A549 (cell line): ENCODE measurements at regions not wholly inside any gene's neighbourhood (a gene's known extent, or its start where the extent isn't known, plus 50 kb on each side); places are given as distances from the start of the nearest gene placed in this dataset.
A peak's percentile ranks its signal among the peaks of the same experiment; 100 is the strongest.

ENCODE experiments used
- ATAC-seq, 2 experiments: fragments of 200-7000 bp in 1 of 2; fragments of >200 bp in 1 of 2; cut with Nextera tagmentation in 1 of 2; cut with Tn5 transposase in 1 of 2; 3 replicates each; pipeline versions ENCODE4 v1.8.0 to v1.9.1; 2018 to 2020; ENCODE audit warnings: mild to moderate bottlenecking in 1 of 2, moderate library complexity in 1 of 2
- CTCF ChIA-PET: fragments of 300-600 bp; sonication (Branson Sonifier 250); formaldehyde crosslinking; extraction: SDS; loops from one replicate; lab custom pipeline; 2021; ENCODE audit warnings: antibody characterized with exemption, inconsistent platforms; lab: Yijun Ruan, JAX
- POLR2A ChIA-PET: fragments of 350-600 bp; formaldehyde crosslinking; extraction: SDS; loops from one replicate; lab custom pipeline; 2021; ENCODE audit warnings: antibody characterized with exemption, inconsistent platforms; lab: Yijun Ruan, JAX
- DNase-seq, 2 experiments: peaks; one replicate each; pipeline versions ENCODE4 v3.0.0 to v3.0.0-alpha.2; 2011 to 2016; ENCODE audit warnings: low read depth in 1 of 2, low spot score in 1 of 2
- FAIRE-seq: peaks from 2 replicates; lab custom pipeline; 2011; peaks lifted over from hg19 to GRCh38; lab: Jason Lieb, UNC
- H3K27ac ChIP-seq, 2 experiments: fragments of >200 bp; sonication (Bioruptor Twin); formaldehyde crosslinking; 3 replicates each; pipeline ENCODE4 v1.5.1; 2016 to 2017
- H3K4me1 ChIP-seq: fragments of >200 bp; sonication (Bioruptor Twin); formaldehyde crosslinking; 3 replicates; pipeline ENCODE4 v1.6.1; 2016
- H3K4me2 ChIP-seq: fragments of >200 bp; sonication (Bioruptor Twin); formaldehyde crosslinking; 3 replicates; pipeline ENCODE4 v1.6.1; 2016
- H3K4me3 ChIP-seq: fragments of >200 bp; sonication (Bioruptor Twin); formaldehyde crosslinking; 3 replicates; pipeline ENCODE4 v1.5.1; 2016
- H3K9me3 ChIP-seq: fragments of >200 bp; sonication (Bioruptor Twin); formaldehyde crosslinking; 3 replicates; pipeline ENCODE4 v1.6.1; 2016
- BHLHE40 ChIP-seq: IDR thresholded peaks from 2 replicates; pipeline ENCODE4 v1.6.1; 2012; ENCODE audit warnings: low read depth, low read length, inconsistent platforms
- CEBPB ChIP-seq, 2 experiments: fragments of >200 bp in 1 of 2; sonication (Bioruptor Twin) in 1 of 2; formaldehyde crosslinking in 1 of 2; IDR thresholded peaks; 2 replicates each; pipeline ENCODE4 v1.6.1; 2012 to 2016
- CHD2 ChIP-seq: fragments of 150-350 bp; IDR thresholded peaks from 2 replicates; pipeline ENCODE4 v1.6.1; 2014; ENCODE audit warnings: low read length; ENCODE audit not compliant: partially characterized antibody
- CHD4 ChIP-seq: fragments of 200-600 bp; sonication (generic); IDR thresholded peaks from 2 replicates; pipeline ENCODE4 v1.6.1; 2016; ENCODE audit warnings: antibody characterized with exemption, mild to moderate bottlenecking, borderline replicate concordance
- EHF ChIP-seq: fragments of 250-450 bp; sonication (Bioruptor Pico); IDR thresholded peaks from 2 replicates; pipeline ENCODE4 v1.5.0; 2020; ENCODE audit warnings: mild to moderate bottlenecking
- ELK1 ChIP-seq: fragments of 150-350 bp; IDR thresholded peaks from 2 replicates; pipeline ENCODE4 v1.6.1; 2014; ENCODE audit warnings: low read depth, mild to moderate bottlenecking, low read length
- EP300 ChIP-seq, 2 experiments: fragments of >200 bp; sonication (Bioruptor Twin); formaldehyde crosslinking; IDR thresholded peaks; 2 replicates in 1 of 2; 3 replicates in 1 of 2; pipeline ENCODE4 v1.6.1; 2016 to 2017
- GATA3 ChIP-seq: IDR thresholded peaks from 2 replicates; pipeline ENCODE4 v1.6.1; 2012; ENCODE audit warnings: borderline replicate concordance
- HDAC2 ChIP-seq: fragments of 200-600 bp; sonication (generic); IDR thresholded peaks from 2 replicates; pipeline ENCODE4 v1.6.1; 2016
- HOXB5 ChIP-seq: fragments of 250-450 bp; sonication (Bioruptor Pico); IDR thresholded peaks from 2 replicates; pipeline ENCODE4 v1.5.0; 2020; ENCODE audit warnings: mild to moderate bottlenecking, moderate library complexity
- JUN ChIP-seq, 2 experiments: fragments of >200 bp; sonication (Bioruptor Twin); formaldehyde crosslinking; IDR thresholded peaks; 2 replicates in 1 of 2; 3 replicates in 1 of 2; pipeline ENCODE4 v1.6.1; 2016 to 2017
- MAFK ChIP-seq: fragments of 450-650 bp; IDR thresholded peaks from 2 replicates; pipeline ENCODE4 v1.6.1; 2014; ENCODE audit not compliant: partially characterized antibody
- NFE2L2 ChIP-seq: fragments of 150-350 bp; conservative IDR thresholded peaks from 2 replicates; pipeline ENCODE4 v1.6.1; 2014; ENCODE audit warnings: low read length
- PBX3 ChIP-seq: IDR thresholded peaks from 2 replicates; pipeline ENCODE4 v1.6.1; 2012
- PHF8 ChIP-seq: fragments of 200-600 bp; sonication (generic); IDR thresholded peaks from 2 replicates; pipeline ENCODE4 v1.6.1; 2016; ENCODE audit warnings: low read depth, mild to moderate bottlenecking, antibody characterized with exemption, moderate library complexity, borderline replicate concordance
- POLR2AphosphoS2 ChIP-seq: conservative IDR thresholded peaks from 2 replicates; pipeline ENCODE4 v1.6.1; 2012; ENCODE audit warnings: low read length, improper control_type of control experiment, inconsistent platforms
- RARB ChIP-seq: fragments of 250-450 bp; sonication (Bioruptor Pico); IDR thresholded peaks from 2 replicates; pipeline ENCODE4 v1.8.0; 2021; ENCODE audit warnings: mild to moderate bottlenecking, moderate library complexity
- RNF2 ChIP-seq: fragments of 200-600 bp; sonication (generic); IDR thresholded peaks from 2 replicates; pipeline ENCODE4 v1.6.1; 2016; ENCODE audit warnings: low read depth, mild to moderate bottlenecking, antibody characterized with exemption, moderate library complexity, borderline replicate concordance
- ZFP36 ChIP-seq: fragments of 450-650 bp; IDR thresholded peaks from 2 replicates; pipeline ENCODE4 v1.6.1; 2014; ENCODE audit warnings: borderline replicate concordance; ENCODE audit not compliant: partially characterized antibody
- WGBS: methylation state at CpG from one replicate; pipeline ENCODE4 v1.1.6; 2017; ENCODE audit errors: missing lambda C conversion rate; 5-methylcytosine and 5-hydroxymethylcytosine counted together
- TF ChIP-seq, protein P1 (sequence below): fragments of 250-450 bp; sonication (Bioruptor Pico); IDR thresholded peaks from 2 replicates; pipeline ENCODE4 v1.5.0; 2021; ENCODE audit warnings: mild to moderate bottlenecking, moderate library complexity, borderline replicate concordance
- TF ChIP-seq, protein P2 (sequence below): fragments of 450-650 bp; IDR thresholded peaks from 2 replicates; pipeline ENCODE4 v1.6.1; 2014; ENCODE audit warnings: antibody characterized with exemption

DNA sequence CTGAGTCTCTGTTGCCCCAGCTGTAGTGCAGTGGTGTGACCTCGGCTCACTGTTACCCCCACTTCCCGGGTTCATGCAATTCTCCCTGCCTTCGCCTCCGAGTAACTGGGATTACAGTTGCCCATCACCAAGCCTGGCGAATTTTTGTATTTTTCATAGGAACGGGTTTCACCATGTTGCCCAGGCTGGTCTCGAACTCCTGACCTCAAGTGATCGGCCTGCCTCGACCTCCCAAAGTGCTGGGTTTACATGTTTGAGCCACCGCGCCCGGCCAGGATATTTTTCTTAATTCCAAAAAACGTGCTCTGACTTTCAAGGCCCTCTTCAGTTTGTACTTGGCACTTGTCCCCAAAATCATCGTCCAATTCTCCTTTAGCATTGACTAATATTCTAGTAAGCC lies 129.2 kb upstream of the EPHA5 start:
- no peak overlapping the region for H3K27ac ChIP-seq
- WGBS = 77% methylated on average over 14 of the region's 14 CpGs
- no peak overlapping the region for H3K4me2 ChIP-seq
- ChIA-PET CTCF (interaction anchor here (0.6 kb wide), 1 partner anchor 215 kb away, joined by 3 read pairs; no protein-coding TSS in a partner anchor), POLR2A (no interaction called here)
- TF ChIP-seq ELK1 (no peak), HOXB5 (CRISPR knock-in tag) (no peak), HDAC2 (no peak), EHF (no peak), PBX3 (no peak), RARB (CRISPR knock-in tag) (no peak), BHLHE40 (no peak), CHD4 (no peak), CEBPB (IDR thresholded peaks at IDR 0.05) (no peak), ZFP36 (no peak), MAFK (no peak), POLR2AphosphoS2 (no peak), JUN (IDR thresholded peaks at IDR 0.05) (no peak), EP300 (IDR thresholded peaks at IDR 0.05) (no peak)
- TF ChIP-seq, protein P1, sequence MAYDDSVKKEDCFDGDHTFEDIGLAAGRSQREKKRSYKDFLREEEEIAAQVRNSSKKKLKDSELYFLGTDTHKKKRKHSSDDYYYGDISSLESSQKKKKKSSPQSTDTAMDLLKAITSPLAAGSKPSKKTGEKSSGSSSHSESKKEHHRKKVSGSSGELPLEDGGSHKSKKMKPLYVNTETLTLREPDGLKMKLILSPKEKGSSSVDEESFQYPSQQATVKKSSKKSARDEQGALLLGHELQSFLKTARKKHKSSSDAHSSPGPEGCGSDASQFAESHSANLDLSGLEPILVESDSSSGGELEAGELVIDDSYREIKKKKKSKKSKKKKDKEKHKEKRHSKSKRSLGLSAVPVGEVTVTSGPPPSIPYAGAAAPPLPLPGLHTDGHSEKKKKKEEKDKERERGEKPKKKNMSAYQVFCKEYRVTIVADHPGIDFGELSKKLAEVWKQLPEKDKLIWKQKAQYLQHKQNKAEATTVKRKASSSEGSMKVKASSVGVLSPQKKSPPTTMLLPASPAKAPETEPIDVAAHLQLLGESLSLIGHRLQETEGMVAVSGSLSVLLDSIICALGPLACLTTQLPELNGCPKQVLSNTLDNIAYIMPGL (CRISPR knock-in tag) = no peak
- TF ChIP-seq, protein P2, sequence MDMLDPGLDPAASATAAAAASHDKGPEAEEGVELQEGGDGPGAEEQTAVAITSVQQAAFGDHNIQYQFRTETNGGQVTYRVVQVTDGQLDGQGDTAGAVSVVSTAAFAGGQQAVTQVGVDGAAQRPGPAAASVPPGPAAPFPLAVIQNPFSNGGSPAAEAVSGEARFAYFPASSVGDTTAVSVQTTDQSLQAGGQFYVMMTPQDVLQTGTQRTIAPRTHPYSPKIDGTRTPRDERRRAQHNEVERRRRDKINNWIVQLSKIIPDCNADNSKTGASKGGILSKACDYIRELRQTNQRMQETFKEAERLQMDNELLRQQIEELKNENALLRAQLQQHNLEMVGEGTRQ = no peak
- no peak for DNase-seq
- no peak for ATAC-seq
- no peak for FAIRE-seq
- no peak overlapping the region for H3K4me3 ChIP-seq
- no peaks in the 10 kb centered on the region for H3K4me1 ChIP-seq
- H3K9me3 ChIP-seq = no peaks in the 10 kb centered on the region

DNA sequence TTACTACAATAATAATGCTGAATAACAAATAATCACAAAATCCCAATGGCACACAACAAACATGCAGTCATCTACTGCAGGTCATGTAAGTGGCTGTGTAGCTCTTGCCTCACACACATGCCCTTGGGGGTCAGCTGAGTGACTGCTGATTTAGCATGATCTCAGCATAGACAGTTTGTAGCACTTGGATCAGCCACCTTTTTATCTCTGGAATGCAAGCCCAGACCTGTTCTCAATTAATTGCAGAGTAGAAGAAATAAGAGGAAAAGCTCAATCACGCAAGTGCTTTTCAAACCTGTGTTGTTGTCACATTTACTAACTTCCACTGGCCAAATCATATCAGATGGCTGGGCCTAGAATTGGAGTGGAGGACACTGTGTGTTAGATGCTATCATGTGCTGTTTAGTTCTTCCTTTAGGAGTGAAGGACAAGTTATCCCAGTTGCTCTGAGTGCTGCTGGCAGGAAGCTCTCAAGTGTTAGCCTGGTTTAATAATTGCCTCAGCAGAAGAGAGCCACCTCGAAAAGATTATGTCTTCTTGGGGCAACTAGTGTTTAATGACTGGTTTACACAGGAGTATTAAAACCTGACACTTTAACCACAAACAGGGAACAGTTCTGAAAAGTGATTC lies 128.3 kb upstream of the EPHA5 start:
- Histone ChIP-seq H3K4me2 (no peak overlapping the region), H3K9me3 (no peaks in the 10 kb centered on the region), H3K4me3 (no peak overlapping the region), H3K27ac (no peak overlapping the region), H3K4me1 (no peaks in the 10 kb centered on the region)
- ATAC-seq (no peak), DNase-seq (no peak), FAIRE-seq (no peak)
- TF ChIP-seq CHD2 = no peak
- 67% methylated on average over 2 of the region's 2 CpGs for WGBS
- ChIA-PET CTCF (no interaction called here), POLR2A (no interaction called here)

- TF ChIP-seq RNF2 = no peak
- TF ChIP-seq BHLHE40 = no peak
- TF ChIP-seq PHF8 = no peak
- peak; percentile 91 for TF ChIP-seq MAFK
- TF ChIP-seq RARB (CRISPR knock-in tag) = no peak
- no peak for TF ChIP-seq EP300 (IDR thresholded peaks at IDR 0.05)
- peak; percentile 44; the same call in 1 of the 2 replicates for TF ChIP-seq NFE2L2
- no peak for TF ChIP-seq GATA3
- DNase-seq (peak in 1 of 2 experiments; percentile 4), ATAC-seq (no peak), FAIRE-seq (no peak)
- no peak overlapping the region for H3K4me3 ChIP-seq
- H3K4me1 ChIP-seq = no peaks in the 10 kb centered on the region
- POLR2A ChIA-PET = no interaction called here
- H3K9me3 ChIP-seq = no peaks in the 10 kb centered on the region
- WGBS = 38% methylated on average over 5 of the region's 5 CpGs
- CTCF ChIA-PET = no interaction called here
- peak overlapping the region; percentile 54 to 66 for H3K27ac ChIP-seq
- H3K4me2 ChIP-seq = peak overlapping the region; percentile 48
Measured at GRCh38 chr4:65791812-65792308, 121.6 kb upstream of the EPHA5 start.
